ENCODE measurements at regions not wholly inside any gene's neighbourhood (a gene's known extent, or its start where the extent isn't known, plus 50 kb on each side); places are given as distances from the start of the nearest gene placed in this dataset.

DNA sequence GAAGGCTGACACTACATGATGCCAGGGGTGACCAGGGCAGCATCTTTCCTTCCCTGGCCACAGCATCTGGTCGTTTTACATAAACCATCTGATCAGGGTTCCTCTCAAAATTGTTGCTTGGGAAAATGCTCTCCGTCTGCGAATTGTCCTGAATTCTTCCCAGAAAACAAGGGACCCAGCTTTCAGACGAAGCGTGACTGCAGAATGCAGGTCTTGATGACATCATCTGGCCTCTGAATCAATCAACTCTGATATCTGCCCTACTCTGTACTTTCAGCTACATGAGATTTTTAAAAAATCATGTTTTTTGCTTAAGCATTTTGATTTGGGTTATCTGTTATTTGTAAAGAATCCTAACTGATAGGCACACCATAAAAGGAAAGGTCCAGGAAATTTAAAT is 246.6 kb upstream of the IRS2 start:
- no peaks in the 10 kb centered on the region for H3K9me3 Mint-ChIP-seq
- DNase-seq = no peak
- Histone ChIP-seq H3K9ac (ENCODE audit: extremely low read depth, insufficient read length, low read length) (no peak overlapping the region), H3K56ac (ENCODE audit: insufficient read length, low read depth, low read length) (no peak overlapping the region), H2BK20ac (ENCODE audit: low read depth, low read length, poor library complexity, severe bottlenecking) (no peak overlapping the region), H3K4ac (ENCODE audit: low read depth, low read length) (no peak overlapping the region), H2AK5ac (ENCODE audit: insufficient read length, low read length) (no peak overlapping the region), H3K14ac (ENCODE audit: insufficient read depth, low read length) (no peak overlapping the region), H2BK12ac (ENCODE audit: insufficient read length, low read depth, low read length) (no peak overlapping the region), H4K5ac (ENCODE audit: insufficient read length, low read depth, low read length) (no peak overlapping the region), H2BK120ac (ENCODE audit: low read depth, low read length, poor library complexity, severe bottlenecking) (no peak overlapping the region), H3K9me3 (ENCODE audit: control insufficient read depth, low read depth, low read length) (no peaks in the 10 kb centered on the region), H3K4me1 (ENCODE audit: insufficient read depth, low read length) (peaks cover 4% of the 10 kb centered on the region; the same call in 1 of the 2 replicates), H3K79me2 (ENCODE audit: insufficient read depth, low read length) (no peaks in the 10 kb centered on the region), H2BK15ac (ENCODE audit: low read depth, low read length) (no peak overlapping the region), H3K23ac (ENCODE audit: insufficient read length, low read depth, low read length) (no peak overlapping the region), H2BK5ac (ENCODE audit: insufficient read length, low read length) (no peak overlapping the region), H3K23me2 (ENCODE audit: insufficient read length, low read depth, low read length, poor library complexity, severe bottlenecking) (no peaks in the 10 kb centered on the region), H3K27me3 (ENCODE audit: insufficient read depth, low read length) (no peaks in the 10 kb centered on the region), H3K4me2 (ENCODE audit: insufficient read depth, insufficient read length, low read length) (no peak overlapping the region), H3T11ph (ENCODE audit: low read length) (no peak overlapping the region), H4K91ac (ENCODE audit: insufficient read length, low read depth, low read length) (no peak overlapping the region), H4K20me1 (ENCODE audit: control insufficient read depth, insufficient read depth, insufficient read length) (no peaks in the 10 kb centered on the region), H3K79me1 (ENCODE audit: insufficient read depth, low read depth, low read length, poor library complexity, severe bottlenecking) (no peaks in the 10 kb centered on the region), H4K8ac (replicated peaks; ENCODE audit: insufficient read length, low read depth, low read length) (no peak overlapping the region), H3K18ac (ENCODE audit: insufficient read length, low read depth, low read length) (no peak overlapping the region), H2AFZ (ENCODE audit: low read length) (no peak overlapping the region), H3K27ac (ENCODE audit: insufficient read length, low read depth, low read length) (no peak overlapping the region)
- H3K27me3 Mint-ChIP-seq (ENCODE audit: low read depth) = peaks cover 4% of the 10 kb centered on the region
- no peaks in the 10 kb centered on the region for H3K36me3 Mint-ChIP-seq (ENCODE audit: insufficient read depth in 1 of 3, low read depth in 3 of 3)
- WGBS (ENCODE audit: extremely low coverage, insufficient read length, low lambda C conversion rate) = no CpG with 5 or more reads among the region's 5 CpGs
- H3K4me3 Mint-ChIP-seq = no peak overlapping the region
- H3K27ac Mint-ChIP-seq = no peak overlapping the region
- peaks cover 11 to 13% of the 10 kb centered on the region in 2 experiments for H3K4me1 Mint-ChIP-seq
- TF ChIP-seq, protein P1, sequence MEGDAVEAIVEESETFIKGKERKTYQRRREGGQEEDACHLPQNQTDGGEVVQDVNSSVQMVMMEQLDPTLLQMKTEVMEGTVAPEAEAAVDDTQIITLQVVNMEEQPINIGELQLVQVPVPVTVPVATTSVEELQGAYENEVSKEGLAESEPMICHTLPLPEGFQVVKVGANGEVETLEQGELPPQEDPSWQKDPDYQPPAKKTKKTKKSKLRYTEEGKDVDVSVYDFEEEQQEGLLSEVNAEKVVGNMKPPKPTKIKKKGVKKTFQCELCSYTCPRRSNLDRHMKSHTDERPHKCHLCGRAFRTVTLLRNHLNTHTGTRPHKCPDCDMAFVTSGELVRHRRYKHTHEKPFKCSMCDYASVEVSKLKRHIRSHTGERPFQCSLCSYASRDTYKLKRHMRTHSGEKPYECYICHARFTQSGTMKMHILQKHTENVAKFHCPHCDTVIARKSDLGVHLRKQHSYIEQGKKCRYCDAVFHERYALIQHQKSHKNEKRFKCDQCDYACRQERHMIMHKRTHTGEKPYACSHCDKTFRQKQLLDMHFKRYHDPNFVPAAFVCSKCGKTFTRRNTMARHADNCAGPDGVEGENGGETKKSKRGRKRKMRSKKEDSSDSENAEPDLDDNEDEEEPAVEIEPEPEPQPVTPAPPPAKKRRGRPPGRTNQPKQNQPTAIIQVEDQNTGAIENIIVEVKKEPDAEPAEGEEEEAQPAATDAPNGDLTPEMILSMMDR (conservative IDR thresholded peaks at IDR 0.05) = no peak
